IMR-90 (cell line): ENCODE measurements at regions not wholly inside any gene's neighbourhood (a gene's known extent, or its start where the extent isn't known, plus 50 kb on each side); places are given as distances from the start of the nearest gene placed in this dataset.

Experiments used
- CTCF ChIP-seq: conservative IDR thresholded peaks from 2 replicates; pipeline ENCODE4 v1.5.1; 2012; ENCODE audit warnings: mild to moderate bottlenecking, low read depth, low read length, improper control_type of control experiment
- ELK1 ChIP-seq: fragments of 150-350 bp; IDR thresholded peaks from 2 replicates; pipeline ENCODE4 v1.6.1; 2016; ENCODE audit warnings: low read depth, mild to moderate bottlenecking, low read length, moderate library complexity, borderline replicate concordance
- MAZ ChIP-seq: IDR thresholded peaks from 2 replicates; pipeline ENCODE4 v1.6.1; 2012; ENCODE audit warnings: low read depth, mild to moderate bottlenecking, low read length, improper control_type of control experiment, moderate library complexity, borderline replicate concordance
- MXI1 ChIP-seq: IDR thresholded peaks from 2 replicates; pipeline ENCODE4 v1.6.1; 2012; ENCODE audit warnings: low read depth, mild to moderate bottlenecking, low read length, moderate library complexity, borderline replicate concordance
- POLR2A ChIP-seq: IDR thresholded peaks from 2 replicates; pipeline ENCODE4 v1.6.1; 2012; ENCODE audit warnings: mild to moderate bottlenecking, low read depth, low read length
- RAD21 ChIP-seq: IDR thresholded peaks from 2 replicates; pipeline ENCODE4 v1.6.1; 2012; ENCODE audit warnings: low read length, improper control_type of control experiment
- RCOR1 ChIP-seq: IDR thresholded peaks from 2 replicates; pipeline ENCODE4 v1.6.1; 2012; ENCODE audit warnings: mild to moderate bottlenecking, low read length, improper control_type of control experiment; ENCODE audit not compliant: insufficient replicate concordance
- SMC3 ChIP-seq: fragments of 150-350 bp; IDR thresholded peaks from 2 replicates; pipeline ENCODE4 v1.6.1; 2016; ENCODE audit warnings: low read depth, mild to moderate bottlenecking, antibody characterized with exemption, low read length, moderate library complexity
- TF ChIP-seq, protein P1 (sequence below): fragments of 150-350 bp; IDR thresholded peaks from 2 replicates; pipeline ENCODE4 v1.6.1; 2017; ENCODE audit warnings: mild to moderate bottlenecking, antibody characterized with exemption, low read length, low read depth

DNA sequence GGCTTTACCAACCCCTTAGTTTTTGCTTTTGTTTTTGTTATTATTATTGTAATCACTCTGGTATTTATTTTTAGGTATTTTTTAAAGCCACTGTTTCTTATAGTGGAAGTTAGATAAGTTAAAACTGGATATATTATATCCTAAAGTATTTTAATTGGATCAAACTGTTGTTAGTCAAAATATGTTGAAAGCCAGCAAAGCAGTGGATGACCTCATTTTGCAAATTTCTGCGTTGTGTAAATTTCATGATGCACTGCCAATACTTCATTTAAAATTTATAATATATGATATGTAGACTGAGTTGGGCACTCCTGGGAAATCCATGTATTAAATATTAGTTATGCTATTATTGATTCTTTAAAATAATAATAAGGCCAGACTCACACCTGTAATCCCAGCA lies 661.7 kb upstream of the NRXN1 start:
- TF ChIP-seq CTCF: no peak
- no peak for TF ChIP-seq POLR2A
- no peak for TF ChIP-seq RCOR1
- TF ChIP-seq SMC3: no peak
- TF ChIP-seq MAZ: no peak
- TF ChIP-seq, protein P1, sequence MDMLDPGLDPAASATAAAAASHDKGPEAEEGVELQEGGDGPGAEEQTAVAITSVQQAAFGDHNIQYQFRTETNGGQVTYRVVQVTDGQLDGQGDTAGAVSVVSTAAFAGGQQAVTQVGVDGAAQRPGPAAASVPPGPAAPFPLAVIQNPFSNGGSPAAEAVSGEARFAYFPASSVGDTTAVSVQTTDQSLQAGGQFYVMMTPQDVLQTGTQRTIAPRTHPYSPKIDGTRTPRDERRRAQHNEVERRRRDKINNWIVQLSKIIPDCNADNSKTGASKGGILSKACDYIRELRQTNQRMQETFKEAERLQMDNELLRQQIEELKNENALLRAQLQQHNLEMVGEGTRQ: no peak
- no peak for TF ChIP-seq MXI1
- TF ChIP-seq ELK1: no peak
- no peak for TF ChIP-seq RAD21
